ENCODE measurements at regions not wholly inside any gene's neighbourhood (a gene's known extent, or its start where the extent isn't known, plus 50 kb on each side); places are given as distances from the start of the nearest gene placed in this dataset.

- TF ChIP-seq POLR2AphosphoS5 (IDR thresholded peaks at IDR 0.05; ENCODE audit: borderline replicate concordance, low read depth, low read length) = no peak
- TF ChIP-seq EZH2 (IDR thresholded peaks at IDR 0.05) = no peak
- TF ChIP-seq FOXP2 (optimal IDR thresholded peaks at IDR 0.05; ENCODE audit: control extremely low read depth, extremely low read length, insufficient read depth) = no peak
Observed at GRCh38 chr1:63033211-63033610, 249.3 kb downstream of the ATG4C start.

All from SK-N-MC (cell line).